AG04450 (cell line): ENCODE measurements at regions not wholly inside any gene's neighbourhood (a gene's known extent, or its start where the extent isn't known, plus 50 kb on each side); places are given as distances from the start of the nearest gene placed in this dataset.

Experiments used
- CTCF ChIA-PET: fragments of 300-600, 350-600 bp; formaldehyde crosslinking; extraction: SDS; loops from one replicate; lab custom pipeline; 2022; ENCODE audit warnings: antibody characterized with exemption, inconsistent platforms; lab: Charles Lee
- POLR2A ChIA-PET: fragments of 350-600 bp; formaldehyde crosslinking; extraction: SDS; loops from one replicate; lab custom pipeline; 2021; ENCODE audit warnings: antibody characterized with exemption, inconsistent platforms; lab: Yijun Ruan, JAX
- DNase-seq: peaks from one replicate; pipeline ENCODE4 v3.0.0-alpha.2; 2011; ENCODE audit warnings: low read depth, low spot score
- H3K27ac ChIP-seq: one replicate; pipeline ENCODE4 v1.5.1; 2012; ENCODE audit warnings: low read depth, low read length, control low read depth
- H3K27me3 ChIP-seq: one replicate; pipeline ENCODE4 v1.6.0; 2012; ENCODE audit warnings: low read length; ENCODE audit not compliant: control insufficient read depth, insufficient read depth
- H3K4me3 ChIP-seq: 2 replicates; pipeline ENCODE4 v1.5.1; 2011; ENCODE audit warnings: mild to moderate bottlenecking, low read depth, low read length, control low read depth
- H3K9me3 ChIP-seq: 2 replicates; pipeline ENCODE4 v1.5.1; 2012; ENCODE audit warnings: low read length; ENCODE audit not compliant: control insufficient read depth, insufficient read depth
- CTCF ChIP-seq: IDR thresholded peaks from 2 replicates; pipeline ENCODE4 v1.5.1; 2011; ENCODE audit warnings: low read depth, low read length, control low read depth, inconsistent platforms

GRCh38 chr7:85454904-85455303 is 268.0 kb upstream of the SEMA3D start:
- ChIA-PET POLR2A (no interaction called here), CTCF (interaction anchor here (1.5 kb wide), 1 partner anchor 424 kb away, joined by 3 read pairs; no protein-coding TSS in a partner anchor)
- no peak overlapping the region for H3K27ac ChIP-seq
- no peak for TF ChIP-seq CTCF
- H3K9me3 ChIP-seq, result no peaks in the 10 kb centered on the region
- DNase-seq, result no peak
- H3K4me3 ChIP-seq, result no peak overlapping the region
- no peaks in the 10 kb centered on the region for H3K27me3 ChIP-seq

- ChIA-PET CTCF (interaction anchor here (2.7 kb wide), 1 partner anchor 11 kb away, joined by 11 read pairs; no protein-coding TSS in a partner anchor), POLR2A (no interaction called here)
- no peak for DNase-seq
Observed at GRCh38 chr7:85452674-85453073, 265.8 kb upstream of the SEMA3D start.

GRCh38 chr7:85449478-85449877 is 262.6 kb upstream of the SEMA3D start:
- Histone ChIP-seq H3K27ac (no peak overlapping the region), H3K9me3 (no peaks in the 10 kb centered on the region), H3K27me3 (no peaks in the 10 kb centered on the region), H3K4me3 (no peak overlapping the region)
- POLR2A ChIA-PET, result no interaction called here
- TF ChIP-seq CTCF, result no peak
- CTCF ChIA-PET, result no interaction called here
- DNase-seq, result no peak

More at GRCh38 chr7:85452674-85453073, 265.8 kb upstream of the SEMA3D start:
- H3K27ac ChIP-seq, result no peak overlapping the region
- H3K9me3 ChIP-seq, result no peaks in the 10 kb centered on the region
- H3K4me3 ChIP-seq, result no peak overlapping the region
- H3K27me3 ChIP-seq, result no peaks in the 10 kb centered on the region
- no peak for TF ChIP-seq CTCF

- no peak for DNase-seq
- POLR2A ChIA-PET, result no interaction called here
- no peaks in the 10 kb centered on the region for H3K9me3 ChIP-seq
- no peak overlapping the region for H3K4me3 ChIP-seq
- CTCF ChIA-PET, result no interaction called here
- H3K27ac ChIP-seq, result no peak overlapping the region
- no peak for TF ChIP-seq CTCF
- H3K27me3 ChIP-seq, result no peaks in the 10 kb centered on the region
Observed at GRCh38 chr7:85447004-85447403, 260.1 kb upstream of the SEMA3D start.

GRCh38 chr7:85426487-85426960 is 239.7 kb upstream of the SEMA3D start:
- POLR2A ChIA-PET, result no interaction called here
- CTCF ChIA-PET, result no interaction called here
- Histone ChIP-seq H3K27ac (no peak overlapping the region), H3K27me3 (no peaks in the 10 kb centered on the region), H3K9me3 (no peaks in the 10 kb centered on the region; the same call in 1 of the 2 replicates), H3K4me3 (no peak overlapping the region)
- TF ChIP-seq CTCF, result no peak
- no peak for DNase-seq
